Stimulated activated naive CD8-positive, alpha-beta T cell treated with anti-CD3 and anti-CD28 coated beads, Interleukin-15, Interleukin-2, amounts not matched to agents 100 U/mL and 50 U/mL, for 24 hours (primary cell): ENCODE measurements at regions not wholly inside any gene's neighbourhood (a gene's known extent, or its start where the extent isn't known, plus 50 kb on each side); places are given as distances from the start of the nearest gene placed in this dataset.
"Not testable (repeated sequence)": the region's sequence is repeated elsewhere in the genome, so short reads cannot be mapped to it uniquely, and the experiment has no call there.

Experiments used
- ATAC-seq: fragments of 150-1000 bp; cut with Tn5 transposase; one replicate; pipeline ENCODE4 v1.10.0; 2021
- DNase-seq: peaks from one replicate; pipeline ENCODE4 v3.0.0; 2021

- ATAC-seq = no peak
- DNase-seq = no peak
Observed at GRCh38 chr4:137394018-137394417, 138.3 kb downstream of the PCDH18 start.

GRCh38 chr4:137393044-137393443 lies 139.2 kb downstream of the PCDH18 start:
- ATAC-seq (no peak), DNase-seq (no peak)

- DNase-seq = no peak
Observed at GRCh38 chr4:137390707-137391106, 141.6 kb downstream of the PCDH18 start.

GRCh38 chr4:137389911-137390520 lies 142.3 kb downstream of the PCDH18 start:
- DNase-seq (no peak), ATAC-seq (no peak)

More at GRCh38 chr4:137390707-137391106, 141.6 kb downstream of the PCDH18 start:
- no peak for ATAC-seq

- ATAC-seq = no peak
- DNase-seq = no peak
Observed at GRCh38 chr4:137387924-137388323, 144.4 kb downstream of the PCDH18 start.

GRCh38 chr4:137384476-137384875 lies 147.8 kb downstream of the PCDH18 start:
- DNase-seq (no peak), ATAC-seq (no peak)

- no peak for ATAC-seq
Observed at GRCh38 chr4:137378821-137379220, 153.5 kb downstream of the PCDH18 start.

GRCh38 chr4:137378393-137378792 lies 153.9 kb downstream of the PCDH18 start:
- DNase-seq = no peak
- no peak for ATAC-seq

More at GRCh38 chr4:137378821-137379220, 153.5 kb downstream of the PCDH18 start:
- no peak for DNase-seq

- ATAC-seq = no peak
Observed at GRCh38 chr4:137376312-137376711, 156.0 kb downstream of the PCDH18 start.

GRCh38 chr4:137375111-137375850 lies 157.0 kb downstream of the PCDH18 start:
- no peak for DNase-seq
- ATAC-seq = no peak

More at GRCh38 chr4:137376312-137376711, 156.0 kb downstream of the PCDH18 start:
- DNase-seq = no peak

GRCh38 chr4:137370679-137371078 lies 161.6 kb downstream of the PCDH18 start:
- DNase-seq (no peak), ATAC-seq (no peak)

GRCh38 chr4:137370206-137370633 lies 162.1 kb downstream of the PCDH18 start:
- no peak for ATAC-seq
- DNase-seq = no peak

GRCh38 chr4:137367620-137368019 lies 164.7 kb downstream of the PCDH18 start:
- ATAC-seq (no peak), DNase-seq (no peak)

GRCh38 chr4:137363496-137363895 lies 168.8 kb downstream of the PCDH18 start:
- no peak for DNase-seq
- ATAC-seq = no peak

GRCh38 chr4:137361756-137362470 lies 170.4 kb downstream of the PCDH18 start:
- DNase-seq (no peak), ATAC-seq (no peak)

GRCh38 chr4:137360761-137361160 lies 171.5 kb downstream of the PCDH18 start:
- no peak for ATAC-seq
- DNase-seq = no peak

GRCh38 chr4:137359691-137360315 lies 172.5 kb downstream of the PCDH18 start:
- ATAC-seq = no peak
- no peak for DNase-seq

- not testable (repeated sequence) for DNase-seq, ATAC-seq
Observed at GRCh38 chr4:137354562-137354961, 177.7 kb downstream of the PCDH18 start.

- no peak for ATAC-seq
Observed at GRCh38 chr4:137347371-137347770, 184.9 kb downstream of the PCDH18 start.

GRCh38 chr4:137345597-137345996 lies 186.7 kb downstream of the PCDH18 start:
- DNase-seq (no peak), ATAC-seq (no peak)

More at GRCh38 chr4:137347371-137347770, 184.9 kb downstream of the PCDH18 start:
- DNase-seq = no peak

- ATAC-seq = no peak
Observed at GRCh38 chr4:137343221-137343620, 189.1 kb downstream of the PCDH18 start.

GRCh38 chr4:137333031-137333430 lies 199.3 kb downstream of the PCDH18 start:
- ATAC-seq = no peak
- DNase-seq = no peak

More at GRCh38 chr4:137343221-137343620, 189.1 kb downstream of the PCDH18 start:
- no peak for DNase-seq
